Caco-2 (cell line): ENCODE measurements at regions not wholly inside any gene's neighbourhood (a gene's known extent, or its start where the extent isn't known, plus 50 kb on each side); places are given as distances from the start of the nearest gene placed in this dataset.

Experiments
- BruUV-seq: library from RNA; stranded (reverse); fragments of 400-500 nt; replicated peaks from 2 replicates; lab custom pipeline; 2021; lab: Mats Ljungman, UMichigan
- CTCF ChIA-PET: fragments of 300-600 bp; sonication (Branson Sonifier 250); formaldehyde crosslinking; loops from one replicate; lab custom pipeline; 2022; ENCODE audit warnings: antibody characterized with exemption; lab: Charles Lee
- POLR2A ChIA-PET: fragments of 300-600 bp; sonication (Branson Sonifier 250); formaldehyde crosslinking; loops from one replicate; lab custom pipeline; 2022; ENCODE audit warnings: antibody characterized with exemption; lab: Charles Lee
- DNase-seq, 2 experiments: peaks; one replicate each; pipeline versions ENCODE4 v3.0.0 to v3.0.0-alpha.2; 2020 to 2022
- H3K27me3 ChIP-seq: replicated peaks from 2 replicates; pipeline ENCODE4 v1.6.0; 2011; ENCODE audit warnings: low read length; ENCODE audit not compliant: control insufficient read depth, insufficient read depth
- H3K36me3 ChIP-seq: 2 replicates; pipeline ENCODE4 v1.5.1; 2011; ENCODE audit warnings: low read length; ENCODE audit not compliant: control insufficient read depth, insufficient read depth
- H3K4me1 ChIP-seq: fragments of 250-450 bp; sonication (Bioruptor Pico); 2 replicates; pipeline ENCODE4 v1.5.1; 2020; ENCODE audit warnings: mild to moderate bottlenecking
- H3K4me3 ChIP-seq: 2 replicates; pipeline ENCODE4 v1.5.1; 2011; ENCODE audit warnings: low read depth, mild to moderate bottlenecking, control low read depth, low read length
- H3K9me3 ChIP-seq: fragments of 250-450 bp; sonication (Bioruptor Pico); 2 replicates; pipeline ENCODE4 v1.5.1; 2020; ENCODE audit warnings: mild to moderate bottlenecking, moderate library complexity
- H3K27ac Mint-ChIP-seq: one replicate; pipeline ENCODE4 v1.8.0; 2022; ENCODE audit warnings: mixed read lengths; ENCODE audit not compliant: unreplicated experiment
- H3K27me3 Mint-ChIP-seq: one replicate; pipeline ENCODE4 v1.8.0; 2022; ENCODE audit warnings: mixed read lengths; ENCODE audit not compliant: insufficient read depth, unreplicated experiment
- H3K36me3 Mint-ChIP-seq: one replicate; pipeline ENCODE4 v1.8.0; 2022; ENCODE audit warnings: mild to moderate bottlenecking, mixed read lengths; ENCODE audit not compliant: insufficient read depth, unreplicated experiment
- H3K4me1 Mint-ChIP-seq: one replicate; pipeline ENCODE4 v1.8.0; 2022; ENCODE audit warnings: low read depth, mixed read lengths; ENCODE audit not compliant: unreplicated experiment
- H3K4me3 Mint-ChIP-seq: one replicate; pipeline ENCODE4 v1.8.0; 2022; ENCODE audit warnings: mild to moderate bottlenecking, moderate library complexity, mixed read lengths; ENCODE audit not compliant: unreplicated experiment
- H3K9me3 Mint-ChIP-seq: one replicate; pipeline ENCODE4 v1.8.0; 2022; ENCODE audit warnings: mixed read lengths; ENCODE audit not compliant: unreplicated experiment
- intact Hi-C: fragments of 100-400 bp; cut with micrococcal nuclease; formaldehyde crosslinking; loops from one replicate; pipeline ENCODE4 v1.10.0; 2022; ENCODE audit not compliant: unreplicated experiment
- TF ChIP-seq, protein P1 (sequence below), 2 experiments: fragments of 200-600 bp in 1 of 2; IDR thresholded peaks; 1 replicate in 1 of 2; 2 replicates in 1 of 2; pipeline versions ENCODE4 v1.5.1 to v1.8.0; 2011 to 2022; ENCODE audit warnings: antibody characterized with exemption in 1 of 2, control low read depth in 1 of 2, inconsistent platforms in 1 of 2, low read depth in 1 of 2, low read length in 1 of 2, mild to moderate bottlenecking in 1 of 2, moderate library complexity in 1 of 2; ENCODE audit not compliant: insufficient read depth in 1 of 2, severe bottlenecking in 1 of 2, unreplicated experiment in 1 of 2

DNA sequence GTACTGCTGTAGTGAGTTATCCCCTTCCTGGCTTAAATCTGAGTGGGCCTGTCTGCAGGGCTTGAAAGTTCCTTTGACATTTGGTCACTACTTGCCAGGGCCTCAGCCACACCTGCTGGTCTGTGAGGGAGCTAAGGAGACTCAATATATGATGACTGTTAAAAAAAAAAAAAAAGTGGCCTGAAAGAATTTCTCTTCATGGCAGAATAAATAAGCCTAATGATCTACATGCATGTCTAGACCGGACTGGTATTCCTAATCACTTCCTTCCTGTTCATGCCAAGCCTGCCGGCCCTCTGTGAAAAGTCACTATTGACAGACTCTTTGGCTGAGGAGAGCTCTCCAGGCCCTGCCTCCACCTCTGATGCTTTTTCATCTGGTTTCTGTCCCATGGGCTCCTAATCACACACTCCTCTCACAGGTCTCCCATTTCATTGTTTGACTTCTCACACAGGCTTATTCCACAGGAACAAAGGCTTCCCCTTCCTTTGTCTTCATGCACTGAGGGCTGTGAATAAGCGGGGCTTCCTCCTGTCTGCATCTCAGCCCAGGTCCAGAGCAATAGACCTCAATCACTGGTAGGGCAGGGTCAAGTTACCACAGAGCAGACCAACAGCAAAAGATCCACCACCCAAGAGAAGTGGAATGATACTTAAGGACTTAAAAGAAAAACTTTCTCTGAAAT lies 99.1 kb upstream of the SEC61G start:
- H3K36me3 Mint-ChIP-seq: no peaks in the 10 kb centered on the region
- H3K27me3 Mint-ChIP-seq: peaks cover 12% of the 10 kb centered on the region
- ChIA-PET POLR2A (no interaction called here), CTCF (no interaction called here)
- Histone ChIP-seq H3K36me3 (no peaks in the 10 kb centered on the region), H3K4me3 (no peak overlapping the region), H3K4me1 (no peaks in the 10 kb centered on the region), H3K27me3 (no peaks in the 10 kb centered on the region), H3K9me3 (no peaks in the 10 kb centered on the region)
- no peak overlapping the region for H3K27ac Mint-ChIP-seq
- no peak for DNase-seq
- BruUV-seq: no TSS peak
- intact Hi-C loops: no loop called here
- TF ChIP-seq, protein P1, sequence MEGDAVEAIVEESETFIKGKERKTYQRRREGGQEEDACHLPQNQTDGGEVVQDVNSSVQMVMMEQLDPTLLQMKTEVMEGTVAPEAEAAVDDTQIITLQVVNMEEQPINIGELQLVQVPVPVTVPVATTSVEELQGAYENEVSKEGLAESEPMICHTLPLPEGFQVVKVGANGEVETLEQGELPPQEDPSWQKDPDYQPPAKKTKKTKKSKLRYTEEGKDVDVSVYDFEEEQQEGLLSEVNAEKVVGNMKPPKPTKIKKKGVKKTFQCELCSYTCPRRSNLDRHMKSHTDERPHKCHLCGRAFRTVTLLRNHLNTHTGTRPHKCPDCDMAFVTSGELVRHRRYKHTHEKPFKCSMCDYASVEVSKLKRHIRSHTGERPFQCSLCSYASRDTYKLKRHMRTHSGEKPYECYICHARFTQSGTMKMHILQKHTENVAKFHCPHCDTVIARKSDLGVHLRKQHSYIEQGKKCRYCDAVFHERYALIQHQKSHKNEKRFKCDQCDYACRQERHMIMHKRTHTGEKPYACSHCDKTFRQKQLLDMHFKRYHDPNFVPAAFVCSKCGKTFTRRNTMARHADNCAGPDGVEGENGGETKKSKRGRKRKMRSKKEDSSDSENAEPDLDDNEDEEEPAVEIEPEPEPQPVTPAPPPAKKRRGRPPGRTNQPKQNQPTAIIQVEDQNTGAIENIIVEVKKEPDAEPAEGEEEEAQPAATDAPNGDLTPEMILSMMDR (IDR thresholded peaks at IDR 0.05; ENCODE audit: insufficient read depth in 1 of 2, low read depth in 1 of 2, low read length in 1 of 2, severe bottlenecking in 1 of 2, unreplicated experiment in 1 of 2): no peak
- H3K4me1 Mint-ChIP-seq: no peaks in the 10 kb centered on the region
- peaks cover 9% of the 10 kb centered on the region for H3K9me3 Mint-ChIP-seq
- H3K4me3 Mint-ChIP-seq: no peak overlapping the region

DNA sequence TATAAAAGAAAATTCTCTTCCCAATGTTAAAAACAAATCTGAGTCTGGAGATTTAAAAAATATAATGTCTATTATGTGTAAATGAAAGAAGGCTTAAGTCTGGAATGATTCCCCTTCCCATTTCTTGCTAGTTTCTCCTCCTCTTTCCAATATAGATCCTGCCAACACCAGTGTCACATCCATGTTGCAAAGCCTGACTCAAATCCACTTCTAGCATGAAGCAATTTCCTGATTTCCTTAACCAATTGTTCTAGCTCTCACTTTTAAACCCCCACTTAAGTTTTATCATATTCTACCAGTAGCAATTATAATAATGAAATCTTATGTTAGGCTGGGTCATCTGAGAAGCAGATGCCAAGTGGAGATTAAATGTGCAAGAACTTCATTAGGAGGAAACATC lies 100.1 kb upstream of the SEC61G start:
- Mint-ChIP-seq H3K4me3 (no peak overlapping the region), H3K36me3 (no peaks in the 10 kb centered on the region), H3K9me3 (no peaks in the 10 kb centered on the region), H3K27me3 (peaks cover 9% of the 10 kb centered on the region), H3K4me1 (no peaks in the 10 kb centered on the region), H3K27ac (no peak overlapping the region)
- H3K9me3 ChIP-seq: no peaks in the 10 kb centered on the region
- ChIA-PET CTCF (no interaction called here), POLR2A (no interaction called here)
- H3K4me3 ChIP-seq: no peak overlapping the region
- TF ChIP-seq, protein P1 (IDR thresholded peaks at IDR 0.05; ENCODE audit: insufficient read depth in 1 of 2, low read depth in 1 of 2, low read length in 1 of 2, severe bottlenecking in 1 of 2, unreplicated experiment in 1 of 2): no peak
- DNase-seq: no peak
- intact Hi-C loops: no loop called here
- no peaks in the 10 kb centered on the region for H3K36me3 ChIP-seq
- no peaks in the 10 kb centered on the region for H3K4me1 ChIP-seq
- BruUV-seq: no TSS peak
- H3K27me3 ChIP-seq: no peaks in the 10 kb centered on the region

DNA sequence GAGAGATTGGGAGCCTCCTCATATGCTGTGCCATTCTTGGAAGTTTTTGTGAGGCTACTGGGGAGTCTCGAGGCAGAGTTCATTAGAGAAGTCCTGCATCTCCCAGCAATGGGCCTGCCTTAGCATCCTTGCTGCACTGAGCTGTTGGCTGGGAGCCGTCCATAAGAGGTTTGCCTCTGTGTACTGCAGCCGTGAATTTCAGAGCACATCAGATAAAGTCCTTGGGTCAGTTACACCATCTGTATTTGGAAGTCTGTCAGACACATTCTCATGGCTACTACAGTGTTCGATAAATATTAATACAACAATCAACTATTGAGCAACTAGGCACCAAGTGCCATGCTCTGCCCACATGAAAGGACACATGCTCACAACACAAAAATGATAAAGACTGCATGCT lies 100.5 kb upstream of the SEC61G start:
- ChIA-PET CTCF (no interaction called here), POLR2A (no interaction called here)
- TF ChIP-seq, protein P1 (IDR thresholded peaks at IDR 0.05; ENCODE audit: insufficient read depth in 1 of 2, low read depth in 1 of 2, low read length in 1 of 2, severe bottlenecking in 1 of 2, unreplicated experiment in 1 of 2): no peak
- no peaks in the 10 kb centered on the region for H3K9me3 ChIP-seq
- no peaks in the 10 kb centered on the region for H3K4me1 ChIP-seq
- no peak for DNase-seq
- H3K27me3 ChIP-seq: no peaks in the 10 kb centered on the region
- Mint-ChIP-seq H3K36me3 (no peaks in the 10 kb centered on the region), H3K9me3 (no peaks in the 10 kb centered on the region), H3K4me1 (no peaks in the 10 kb centered on the region), H3K27me3 (peaks cover 6% of the 10 kb centered on the region), H3K4me3 (no peak overlapping the region), H3K27ac (no peak overlapping the region)
- H3K4me3 ChIP-seq: no peak overlapping the region
- no peaks in the 10 kb centered on the region for H3K36me3 ChIP-seq
- BruUV-seq: no TSS peak
- intact Hi-C loops: no loop called here
